HG03108 (cell line): ENCODE measurements at regions not wholly inside any gene's neighbourhood (a gene's known extent, or its start where the extent isn't known, plus 50 kb on each side); places are given as distances from the start of the nearest gene placed in this dataset.
"Not testable (repeated sequence)": the region's sequence is repeated elsewhere in the genome, so short reads cannot be mapped to it uniquely, and the experiment has no call there.

ENCODE experiments used
- ATAC-seq: cut with Tn5 transposase; IDR thresholded peaks from one replicate; pipeline ENCODE4 v1.9.1; 2021; ENCODE audit warnings: moderate library complexity; ENCODE audit not compliant: unreplicated experiment

DNA sequence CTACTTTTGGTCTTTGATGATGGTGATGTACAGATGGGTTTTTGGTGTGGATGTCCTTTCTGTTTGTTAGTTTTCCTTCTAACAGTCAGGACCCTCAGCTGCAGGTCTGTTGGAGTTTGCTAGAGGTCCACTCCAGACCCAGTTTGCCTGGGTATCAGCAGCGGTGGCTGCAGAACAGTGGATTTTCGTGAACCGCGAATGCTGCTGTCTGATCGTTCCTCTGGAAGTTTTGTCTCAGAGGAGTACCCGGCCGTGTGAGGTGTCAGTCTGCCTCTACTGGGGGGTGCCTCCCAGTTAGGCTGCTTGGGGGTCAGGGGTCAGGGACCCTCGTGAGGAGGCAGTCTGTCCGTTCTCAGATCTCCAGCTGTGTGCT, 56.6 kb upstream of the TNFAIP8 start:
- ATAC-seq = not testable (repeated sequence)

DNA sequence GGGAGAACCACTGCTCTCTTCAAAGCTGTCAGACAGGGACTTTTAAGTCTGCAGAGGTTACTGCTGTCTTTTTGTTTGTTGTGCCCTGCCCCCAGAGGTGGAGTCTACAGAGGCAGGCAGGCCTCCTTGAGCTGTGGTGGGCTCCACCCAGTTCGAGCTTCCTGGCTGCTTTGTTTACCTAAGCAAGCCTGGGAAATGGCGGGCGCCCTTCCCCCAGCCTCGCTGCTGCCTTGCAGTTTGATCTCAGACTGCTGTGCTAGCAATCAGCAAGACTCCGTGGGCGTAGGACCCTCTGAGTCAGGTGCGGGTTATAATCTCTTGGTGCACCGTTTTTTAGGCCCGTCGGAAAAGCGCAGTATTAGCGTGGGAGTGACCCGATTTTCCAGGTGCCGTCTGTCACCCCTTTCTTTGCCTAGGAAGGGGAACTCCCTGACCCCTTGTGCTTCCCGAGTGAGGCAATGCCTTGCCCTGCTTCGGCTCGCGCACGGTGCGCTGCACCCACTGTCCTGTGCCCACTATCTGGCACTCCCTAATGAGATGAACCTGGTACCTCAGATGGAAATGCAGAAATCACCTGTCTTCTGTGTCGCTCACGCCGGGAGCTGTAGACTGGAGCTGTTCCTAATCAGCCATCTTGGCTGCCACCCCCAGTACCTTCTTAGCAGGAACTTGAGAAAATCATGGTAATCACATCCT, 56.1 kb upstream of the TNFAIP8 start:
- ATAC-seq = not testable (repeated sequence)

DNA sequence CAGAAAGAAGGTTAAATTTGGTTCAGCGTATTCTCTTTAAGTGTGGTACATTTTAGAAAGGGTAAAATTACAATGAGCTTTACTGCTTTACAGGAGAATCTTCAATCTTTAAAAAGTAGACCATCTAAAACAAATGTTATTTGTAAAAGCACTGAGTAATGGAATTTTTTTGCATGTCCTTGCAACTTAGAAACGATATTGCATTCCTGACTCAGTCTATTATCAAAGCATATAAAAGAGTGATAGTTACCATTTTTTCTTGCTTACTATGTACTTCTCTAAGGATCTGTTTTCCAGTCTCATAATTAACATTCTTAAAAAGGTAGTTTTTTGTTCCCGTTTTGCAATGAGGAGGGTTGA, 55.5 kb upstream of the TNFAIP8 start:
- no peak for ATAC-seq

DNA sequence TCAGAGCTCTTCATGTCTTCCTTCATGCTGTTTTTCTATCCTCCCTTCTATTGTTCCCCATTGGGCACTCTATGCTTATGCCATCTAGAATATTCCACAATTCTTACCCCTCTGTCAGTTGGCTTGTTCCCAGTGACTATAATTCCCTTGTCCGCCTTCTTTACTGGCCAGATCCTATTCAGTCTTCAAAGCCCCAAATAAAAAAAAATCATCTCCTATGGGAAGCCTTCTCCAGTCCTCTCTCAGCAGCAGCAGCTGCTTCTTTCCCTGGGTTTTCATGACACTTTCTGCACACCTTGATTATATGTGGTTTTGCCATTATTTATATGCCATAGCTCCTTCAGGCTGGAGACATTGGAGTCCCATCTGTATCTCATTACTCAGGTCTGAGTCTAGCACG, 54.6 kb upstream of the TNFAIP8 start:
- ATAC-seq = no peak

GRCh38 chr5:119301906-119302305, 53.9 kb upstream of the TNFAIP8 start:
- ATAC-seq = no peak

GRCh38 chr5:119302449-119302848, 53.4 kb upstream of the TNFAIP8 start:
- ATAC-seq = no peak

GRCh38 chr5:119302916-119303897, 52.6 kb upstream of the TNFAIP8 start:
- peak; percentile 52 for ATAC-seq

- ATAC-seq = no peak
Measured at GRCh38 chr5:119304439-119305211, 51.2 kb upstream of the TNFAIP8 start.
